ENCODE measurements at regions not wholly inside any gene's neighbourhood (a gene's known extent, or its start where the extent isn't known, plus 50 kb on each side); places are given as distances from the start of the nearest gene placed in this dataset.

DNA sequence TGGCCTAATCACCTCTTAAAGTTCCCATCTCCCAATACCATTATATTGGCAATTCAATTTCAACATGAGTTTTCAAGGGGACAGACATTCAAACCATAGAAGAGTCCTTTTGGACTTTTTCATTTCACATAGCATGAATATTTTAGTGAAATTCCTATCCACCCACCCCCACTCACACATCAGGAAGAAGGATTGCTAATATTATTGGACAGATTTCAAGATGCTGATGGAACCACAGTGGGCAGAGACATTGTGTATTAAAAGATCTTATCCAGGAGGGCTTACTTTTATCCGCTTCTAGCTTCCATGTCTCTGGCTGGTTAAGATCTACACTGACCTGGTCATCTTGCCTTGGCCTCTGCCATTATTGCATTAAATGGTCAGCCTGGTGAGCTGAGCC, 297.4 kb upstream of the ACVR2A start:
- no peak for DNase-seq

- DNase-seq, result no peak
Measured at GRCh38 chr2:147546109-147546508, 298.7 kb upstream of the ACVR2A start.

GRCh38 chr2:147543056-147543455, 301.8 kb upstream of the ACVR2A start:
- DNase-seq, result no peak

DNA sequence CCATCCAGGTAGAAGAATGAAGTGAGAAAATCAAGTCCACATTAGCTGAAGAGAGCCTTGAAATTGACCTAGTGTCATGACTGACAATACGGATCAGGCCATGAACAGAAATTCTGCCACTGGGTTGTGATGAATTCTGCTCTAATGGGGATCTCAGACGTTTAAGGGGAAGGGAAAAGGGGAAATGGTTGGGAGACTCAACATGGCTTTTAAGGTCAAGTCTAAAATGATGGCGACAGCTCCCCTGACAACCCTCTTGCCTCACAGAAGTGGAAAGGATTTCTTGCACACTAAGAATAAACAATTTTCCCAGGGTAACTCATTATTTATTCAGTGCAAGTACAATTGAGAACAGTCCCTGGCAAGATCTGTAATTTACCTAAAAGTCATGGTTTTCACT, 302.5 kb upstream of the ACVR2A start:
- DNase-seq, result no peak

DNA sequence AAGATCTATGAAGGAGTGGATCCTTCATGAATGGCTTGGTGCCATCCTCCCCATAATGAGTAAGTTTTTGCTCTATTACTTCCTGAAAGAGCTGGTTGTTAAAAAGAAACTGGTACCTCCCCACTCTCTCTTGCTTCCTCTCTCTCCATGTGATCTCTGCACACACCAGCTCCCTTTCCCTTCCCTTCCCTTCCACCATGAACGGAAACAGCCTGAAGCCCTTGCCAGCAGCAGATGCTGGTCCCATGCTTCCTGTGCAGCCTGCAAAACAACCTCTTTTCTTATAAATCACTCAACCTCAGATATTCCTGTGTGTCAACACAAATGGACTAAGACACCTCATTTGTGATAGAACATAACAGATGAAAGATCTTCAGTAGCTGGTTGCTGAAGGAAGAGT, 303.5 kb upstream of the ACVR2A start:
- no peak for DNase-seq

- DNase-seq, result no peak
Measured at GRCh38 chr2:147538821-147539220, 306.0 kb upstream of the ACVR2A start.

DNA sequence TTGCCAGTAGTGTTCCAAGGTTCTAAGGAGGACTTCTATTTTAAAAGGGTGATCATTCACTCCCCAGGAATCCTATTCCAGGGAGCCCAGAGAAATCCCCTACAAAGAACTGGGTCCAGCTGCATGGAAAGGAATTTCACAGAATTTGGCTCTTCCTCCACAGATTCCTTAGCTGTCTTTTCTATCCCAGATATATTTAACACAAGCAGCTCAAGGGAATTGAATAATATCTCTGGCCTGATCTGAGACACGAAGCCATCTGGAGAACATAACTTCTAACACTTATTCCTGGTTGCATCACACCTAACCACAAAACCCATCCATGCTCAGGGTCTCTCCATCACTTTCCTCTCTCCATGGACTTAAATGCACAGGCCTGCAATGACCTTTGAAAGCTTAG, 306.7 kb upstream of the ACVR2A start:
- no peak for DNase-seq

DNA sequence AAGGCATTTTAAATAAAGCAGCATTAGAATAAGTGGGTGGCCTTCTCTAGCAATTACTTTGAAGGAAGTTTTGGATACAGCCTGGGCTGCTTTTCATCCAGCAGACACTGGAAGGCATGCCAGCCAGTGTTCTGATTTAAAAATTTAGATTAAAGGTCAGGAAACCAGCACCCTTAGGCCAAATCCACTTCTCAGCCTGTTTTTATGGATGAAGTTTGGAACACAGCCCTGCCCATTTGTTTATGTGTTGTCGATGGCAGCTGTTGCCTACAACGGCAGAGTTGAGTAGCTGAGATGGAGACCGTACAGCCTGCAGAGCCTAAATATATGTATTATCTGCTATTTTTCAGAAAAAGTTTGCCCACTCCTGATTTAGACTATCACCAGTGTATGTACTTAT, 313.6 kb upstream of the ACVR2A start:
- DNase-seq, result no peak

- no peak for DNase-seq
Measured at GRCh38 chr2:147530033-147530432, 314.8 kb upstream of the ACVR2A start.

DNA sequence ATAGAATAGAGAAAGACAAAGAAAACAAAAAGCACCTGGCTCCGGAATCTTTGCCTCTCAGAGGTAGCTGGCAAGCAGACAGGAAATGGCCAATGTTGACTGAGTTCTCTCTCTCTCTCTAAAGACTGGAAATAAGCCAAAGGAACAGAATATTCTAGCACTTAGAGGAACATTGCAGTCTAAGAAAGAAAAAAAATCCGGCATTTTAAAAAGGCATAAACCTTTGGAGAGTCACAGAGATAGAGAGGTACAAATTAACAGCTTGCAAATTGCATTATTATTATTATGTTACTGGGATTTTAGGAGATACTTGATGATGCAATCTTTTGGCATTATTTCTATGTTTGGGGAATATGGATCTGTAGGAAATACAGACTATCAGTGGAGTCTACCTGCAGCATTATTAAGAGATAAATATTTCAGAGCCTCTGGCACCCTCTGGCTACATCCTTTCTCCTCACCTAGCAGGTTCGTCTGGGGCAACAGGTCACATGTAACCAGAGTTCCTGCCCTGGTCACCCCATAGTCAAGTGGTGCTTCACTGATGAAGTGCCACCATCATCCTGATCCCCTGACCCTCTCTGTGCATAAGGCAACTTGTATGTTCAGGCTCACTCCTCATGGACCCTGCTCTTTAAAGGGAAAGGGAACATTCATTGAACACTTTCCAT, 318.9 kb upstream of the ACVR2A start:
- DNase-seq, result no peak

GRCh38 chr2:147524912-147525311, 319.9 kb upstream of the ACVR2A start:
- DNase-seq, result no peak

GRCh38 chr2:147523415-147523814, 321.4 kb upstream of the ACVR2A start:
- no peak for DNase-seq

DNA sequence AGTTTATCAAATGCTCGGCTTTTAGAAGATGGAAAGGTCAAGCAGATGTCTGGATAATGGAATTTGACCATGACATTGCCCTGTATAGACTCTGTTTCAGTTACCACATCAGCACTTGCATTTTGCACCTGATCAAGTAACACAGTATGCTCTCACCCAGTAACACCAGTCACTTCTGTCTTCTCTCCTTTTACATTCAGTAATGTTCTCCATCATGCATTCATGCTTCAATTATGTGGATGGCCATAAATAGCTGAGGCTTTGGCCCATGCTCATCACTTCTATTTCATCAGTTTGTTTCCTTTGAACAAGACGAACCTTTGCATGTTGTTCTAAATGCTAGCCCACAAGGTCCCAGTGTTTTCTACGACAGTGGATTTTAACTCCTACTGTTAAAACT, 322.9 kb upstream of the ACVR2A start:
- DNase-seq, result no peak

GRCh38 chr2:147520817-147521216, 324.0 kb upstream of the ACVR2A start:
- DNase-seq, result no peak

DNA sequence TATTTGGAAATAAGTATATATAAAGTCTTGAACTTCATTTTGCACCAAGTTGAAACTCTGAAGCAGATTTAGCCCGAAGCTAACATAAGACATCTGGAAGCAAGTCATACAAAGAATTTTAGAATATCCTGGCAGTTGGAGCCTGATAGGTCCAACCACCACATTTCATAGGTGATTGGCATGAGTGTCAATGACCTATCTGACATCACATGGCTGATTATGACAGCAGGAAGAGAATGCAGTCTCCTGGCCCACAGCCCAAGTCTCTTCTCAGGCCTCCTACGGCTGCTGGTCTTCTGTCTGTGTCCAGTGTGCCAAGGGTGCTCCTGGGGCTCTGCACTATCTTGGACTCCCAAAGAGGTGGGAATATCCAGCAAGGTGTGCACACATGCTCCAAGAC, 325.7 kb upstream of the ACVR2A start:
- DNase-seq, result no peak

DNA sequence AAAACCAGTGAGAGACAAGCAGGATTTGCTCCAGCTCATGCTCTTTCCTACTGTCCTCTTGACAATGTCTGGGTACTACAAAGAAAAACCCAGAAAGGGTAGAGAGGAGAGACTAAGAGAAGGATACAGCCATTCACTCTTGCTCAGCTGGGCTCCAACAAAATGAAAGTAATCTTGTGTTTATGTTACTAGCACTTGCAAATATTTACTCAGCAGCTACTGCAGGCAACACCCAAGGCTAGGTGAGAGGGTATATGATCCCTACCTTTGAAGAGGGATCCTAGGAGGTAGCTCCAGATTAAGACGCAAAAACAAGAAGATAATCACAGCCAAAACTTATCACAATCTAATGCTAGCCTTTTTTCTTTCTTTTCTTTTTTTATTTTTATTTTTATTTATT, 329.6 kb upstream of the ACVR2A start:
- DNase-seq, result no peak

GRCh38 chr2:147512206-147512605, 332.6 kb upstream of the ACVR2A start:
- no peak for DNase-seq

GRCh38 chr2:147511491-147511948, 333.3 kb upstream of the ACVR2A start:
- no peak for DNase-seq

DNA sequence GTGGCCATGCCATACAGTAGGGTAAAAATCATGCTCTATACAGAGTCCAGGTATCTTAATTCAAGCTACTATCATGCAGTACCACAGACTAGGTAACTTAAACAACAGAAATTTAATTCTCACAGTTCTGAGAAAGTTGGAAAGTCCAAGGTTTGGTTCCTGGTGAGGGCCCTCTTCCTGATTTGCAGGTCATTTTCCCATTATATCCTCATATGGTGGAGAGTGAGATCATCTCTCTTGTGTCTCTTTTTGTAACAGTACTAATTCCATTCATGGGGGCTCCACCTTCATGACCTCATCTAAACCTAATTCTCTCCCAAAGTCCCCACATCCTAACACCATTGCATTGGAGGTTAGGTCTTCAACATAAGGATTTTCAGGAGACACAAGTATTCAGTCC, 335.0 kb upstream of the ACVR2A start:
- DNase-seq, result no peak

DNA sequence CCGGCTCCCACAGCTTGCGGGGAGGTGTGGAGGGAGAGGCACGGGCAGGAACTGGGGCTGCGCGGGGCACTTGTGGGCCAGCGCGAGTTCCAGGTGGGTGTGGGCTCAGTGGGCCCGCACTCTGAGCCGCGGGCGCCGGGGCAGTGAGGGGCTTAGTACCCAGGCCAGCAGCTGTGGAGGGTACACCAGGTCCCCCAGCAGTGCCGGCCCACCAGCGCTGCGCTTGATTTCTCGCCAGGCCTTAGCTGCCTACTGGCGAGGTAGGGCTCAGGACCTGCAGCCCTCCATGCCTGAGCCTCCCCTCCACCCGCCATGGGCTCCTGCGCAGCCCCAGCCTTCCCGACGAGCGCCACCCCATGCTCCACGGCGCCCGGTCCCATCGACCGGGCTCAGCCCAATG, 337.9 kb upstream of the ACVR2A start:
- no peak for DNase-seq

DNA sequence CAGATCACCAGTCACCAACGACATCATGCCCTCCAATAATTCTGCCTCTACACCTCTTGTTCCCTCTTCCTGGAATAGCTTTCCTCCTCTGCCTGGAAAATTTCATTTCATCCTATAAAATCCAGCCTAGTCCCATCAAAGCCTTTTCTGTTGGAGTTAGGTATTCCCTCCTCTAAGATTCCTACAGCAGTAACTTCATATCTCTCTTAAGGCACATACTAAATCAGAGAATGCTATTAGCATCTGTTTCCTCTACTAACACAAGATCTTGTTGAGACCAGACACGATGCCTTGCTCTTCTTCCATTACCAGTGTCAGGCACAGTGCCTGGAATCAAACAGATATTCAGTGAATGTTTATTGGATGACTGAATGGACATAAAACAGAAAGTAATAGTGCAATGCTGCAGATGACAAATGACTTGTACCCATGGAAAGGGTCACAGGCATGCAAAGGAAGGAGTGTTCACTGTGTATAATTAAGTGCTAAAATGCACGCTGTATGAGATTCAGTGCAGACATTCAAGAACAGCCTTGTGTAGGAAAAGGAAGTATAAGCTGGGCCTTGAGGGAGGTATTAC, 342.0 kb upstream of the ACVR2A start:
- no peak for DNase-seq

DNA sequence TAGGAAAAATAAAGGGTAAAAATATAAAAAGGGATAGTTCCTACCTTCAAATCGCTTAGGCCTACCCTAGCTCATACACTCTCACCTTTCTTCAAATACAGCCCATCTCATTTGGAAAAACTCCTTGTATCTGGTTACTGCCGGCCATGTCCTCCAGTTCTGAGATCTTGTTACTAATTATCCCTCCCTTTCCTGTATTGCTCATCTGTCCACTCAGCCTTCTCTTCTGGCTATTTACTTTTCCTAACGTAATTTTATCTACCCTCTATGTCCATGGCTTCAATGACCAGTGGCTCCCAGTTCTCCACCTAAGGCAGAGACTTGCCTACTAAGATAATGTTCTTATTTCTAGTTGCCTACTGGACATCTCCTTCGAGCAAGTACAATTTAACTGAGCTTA, 342.9 kb upstream of the ACVR2A start:
- no peak for DNase-seq

GRCh38 chr2:147500819-147501395, 343.9 kb upstream of the ACVR2A start:
- DNase-seq, result no peak

GRCh38 chr2:147500229-147500628, 344.6 kb upstream of the ACVR2A start:
- DNase-seq, result no peak

DNA sequence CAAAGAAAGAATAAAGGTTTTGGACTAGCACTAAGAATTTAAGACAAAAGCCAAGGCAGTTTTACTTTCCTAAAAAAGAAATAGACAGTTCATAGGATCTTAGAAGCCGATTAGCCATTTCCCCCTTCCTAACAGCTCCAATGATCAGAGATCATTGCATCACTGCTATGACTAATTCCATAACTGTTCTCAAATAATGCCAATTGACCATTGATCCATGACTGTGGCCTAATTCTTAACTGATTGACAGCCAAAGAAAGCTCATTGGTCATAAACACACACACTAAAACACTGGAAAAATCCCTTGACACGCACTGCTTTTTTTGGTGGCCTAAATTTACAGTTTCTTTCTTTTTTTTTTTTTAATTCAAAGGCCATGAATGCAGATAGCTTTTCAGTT, 345.0 kb upstream of the ACVR2A start:
- no peak for DNase-seq
